HFFc6 (cell line): ENCODE measurements at regions not wholly inside any gene's neighbourhood (a gene's known extent, or its start where the extent isn't known, plus 50 kb on each side); places are given as distances from the start of the nearest gene placed in this dataset.

Experiments
- DNase-seq: peaks from one replicate; pipeline ENCODE4 v3.0.0-alpha.2; 2018
- H3K27ac Mint-ChIP-seq: 2 replicates; pipeline ENCODE4 v1.8.0; 2020; ENCODE audit warnings: mild to moderate bottlenecking, mixed read lengths
- H3K27me3 Mint-ChIP-seq: 2 replicates; pipeline ENCODE4 v1.8.0; 2021; ENCODE audit warnings: mild to moderate bottlenecking, moderate library complexity, mixed read lengths; ENCODE audit not compliant: insufficient read depth
- H3K36me3 Mint-ChIP-seq: 2 replicates; pipeline ENCODE4 v1.8.0; 2021; ENCODE audit warnings: low read depth, mixed read lengths
- H3K4me1 Mint-ChIP-seq: 2 replicates; pipeline ENCODE4 v1.8.0; 2020; ENCODE audit warnings: low read depth, mixed read lengths
- H3K4me3 Mint-ChIP-seq: 2 replicates; pipeline ENCODE4 v1.8.0; 2020; ENCODE audit warnings: mild to moderate bottlenecking, moderate library complexity, mixed read lengths
- H3K9me3 Mint-ChIP-seq: 2 replicates; pipeline ENCODE4 v1.8.0; 2020; ENCODE audit warnings: mild to moderate bottlenecking, mixed read lengths
- CTCF ChIP-seq: fragments of 200-600 bp; sonication (generic); IDR thresholded peaks from 2 replicates; pipeline ENCODE4 v1.5.0; 2021; ENCODE audit warnings: antibody characterized with exemption, mild to moderate bottlenecking

GRCh38 chr12:116397148-116397547, 119.7 kb upstream of the MED13L start:
- no peak for TF ChIP-seq CTCF
- Mint-ChIP-seq H3K9me3 (peaks cover 20% of the 10 kb centered on the region), H3K4me1 (peaks cover 25% of the 10 kb centered on the region), H3K4me3 (no peak overlapping the region), H3K36me3 (peaks cover 43% of the 10 kb centered on the region), H3K27me3 (peaks cover 2% of the 10 kb centered on the region), H3K27ac (peak overlapping the region; percentile 61)
- peak; percentile 66 for DNase-seq

GRCh38 chr12:116398193-116398592, 120.7 kb upstream of the MED13L start:
- Mint-ChIP-seq H3K27ac (no peak overlapping the region), H3K4me3 (no peak overlapping the region), H3K9me3 (peaks cover 20% of the 10 kb centered on the region), H3K4me1 (peaks cover 27% of the 10 kb centered on the region), H3K36me3 (peaks cover 48% of the 10 kb centered on the region), H3K27me3 (peaks cover 2% of the 10 kb centered on the region)
- DNase-seq = no peak
- no peak for TF ChIP-seq CTCF

DNA sequence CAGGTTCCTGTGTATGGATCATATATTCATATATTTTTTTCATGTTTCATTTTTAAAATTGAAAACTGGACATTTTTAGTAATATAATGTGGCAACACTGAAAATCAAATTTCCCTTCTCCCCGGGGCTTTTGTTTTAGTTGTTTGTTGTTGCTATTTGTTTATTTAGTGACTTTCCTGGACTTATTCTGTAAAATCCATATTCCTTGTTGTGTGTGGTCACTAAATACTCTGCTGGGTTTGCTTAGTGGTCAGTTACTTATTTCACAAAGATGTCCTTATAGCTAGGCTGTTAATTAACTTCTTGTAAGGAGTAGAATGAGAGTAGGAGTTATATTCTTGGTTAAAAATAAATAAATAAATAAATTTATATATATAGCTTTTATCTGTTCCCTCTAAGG, 121.6 kb upstream of the MED13L start:
- H3K36me3 Mint-ChIP-seq = peaks cover 48% of the 10 kb centered on the region

DNA sequence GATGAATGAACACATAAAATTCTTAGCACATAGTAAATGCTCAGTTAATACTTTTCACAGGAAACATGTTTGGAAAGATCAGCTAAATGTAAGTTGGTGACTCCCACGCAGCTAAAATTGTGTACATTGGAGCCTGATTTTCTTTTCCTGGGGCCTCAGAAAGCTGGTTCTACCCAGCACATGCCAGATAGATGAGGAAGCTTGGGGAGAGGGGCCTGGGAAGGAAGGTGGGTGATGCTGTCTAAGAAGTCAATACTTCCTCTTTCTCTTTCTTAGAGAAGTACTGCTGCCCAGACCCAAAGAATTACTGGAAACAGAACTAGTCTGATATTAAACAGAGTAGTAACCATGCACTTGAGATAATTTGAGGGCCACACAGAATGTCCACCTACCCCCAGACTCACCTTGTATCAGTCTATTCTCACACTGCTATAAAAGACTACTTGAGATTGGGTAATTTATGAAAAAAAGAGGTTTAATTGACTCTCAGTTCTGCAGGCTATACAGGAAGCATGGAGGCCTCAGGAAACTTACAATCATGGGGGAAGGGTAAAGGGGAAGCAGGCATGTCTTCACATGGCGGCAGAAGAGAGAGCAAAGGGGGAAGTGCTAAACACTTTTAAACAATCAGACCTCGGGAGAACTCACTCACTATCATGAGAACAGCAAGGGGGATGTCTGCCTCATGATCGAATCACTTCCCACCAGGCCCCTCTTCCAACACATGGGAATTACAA, 123.3 kb upstream of the MED13L start:
- Mint-ChIP-seq H3K27ac (no peak overlapping the region), H3K4me3 (no peak overlapping the region), H3K36me3 (peaks cover 52% of the 10 kb centered on the region), H3K9me3 (peaks cover 20% of the 10 kb centered on the region), H3K27me3 (no peaks in the 10 kb centered on the region; the same call in 1 of the 2 replicates), H3K4me1 (peaks cover 31% of the 10 kb centered on the region)
- no peak for DNase-seq
- TF ChIP-seq CTCF = no peak

More for the DNA sequence above, 121.6 kb upstream of the MED13L start:
- peaks cover 27% of the 10 kb centered on the region for H3K4me1 Mint-ChIP-seq
- H3K27me3 Mint-ChIP-seq = no peaks in the 10 kb centered on the region; the same call in 1 of the 2 replicates
- H3K9me3 Mint-ChIP-seq = peaks cover 20% of the 10 kb centered on the region
- H3K27ac Mint-ChIP-seq = no peak overlapping the region
- no peak overlapping the region for H3K4me3 Mint-ChIP-seq
- DNase-seq = no peak
- no peak for TF ChIP-seq CTCF

GRCh38 chr12:116401565-116401964, 124.1 kb upstream of the MED13L start:
- Mint-ChIP-seq H3K27ac (no peak overlapping the region), H3K36me3 (peaks cover 52% of the 10 kb centered on the region), H3K27me3 (no peaks in the 10 kb centered on the region; the same call in 1 of the 2 replicates), H3K9me3 (peaks cover 20% of the 10 kb centered on the region), H3K4me1 (peaks cover 38% of the 10 kb centered on the region), H3K4me3 (no peak overlapping the region)
- DNase-seq = no peak
- TF ChIP-seq CTCF = no peak
